BE2C (cell line): ENCODE measurements at regions not wholly inside any gene's neighbourhood (a gene's known extent, or its start where the extent isn't known, plus 50 kb on each side); places are given as distances from the start of the nearest gene placed in this dataset.

Experiments used
- DNase-seq: peaks from one replicate; pipeline ENCODE4 v3.0.0-alpha.2; 2020
- H3K27me3 ChIP-seq: fragments of 250-450 bp; sonication (Bioruptor Pico); 2 replicates; pipeline ENCODE4 v1.5.1; 2020; ENCODE audit warnings: mild to moderate bottlenecking
- H3K36me3 ChIP-seq: fragments of 250-450 bp; sonication (Bioruptor Pico); 2 replicates; pipeline ENCODE4 v1.5.1; 2020; ENCODE audit warnings: mild to moderate bottlenecking
- H3K4me1 ChIP-seq: fragments of 250-450 bp; sonication (Bioruptor Pico); 2 replicates; pipeline ENCODE4 v1.5.1; 2020
- H3K4me3 ChIP-seq: 2 replicates; pipeline ENCODE4 v1.5.1; 2011; ENCODE audit warnings: low read depth, low read length
- H3K9me3 ChIP-seq: fragments of 250-450 bp; sonication (Bioruptor Pico); 2 replicates; pipeline ENCODE4 v1.5.1; 2020
- TF ChIP-seq, protein P1 (sequence below): IDR thresholded peaks from 2 replicates; pipeline ENCODE4 v1.5.1; 2012; ENCODE audit warnings: mild to moderate bottlenecking, low read depth, low read length

- no peaks in the 10 kb centered on the region for H3K36me3 ChIP-seq
- peaks cover 41% of the 10 kb centered on the region for H3K4me1 ChIP-seq
- no peak overlapping the region for H3K4me3 ChIP-seq
- H3K27me3 ChIP-seq = no peaks in the 10 kb centered on the region
- no peaks in the 10 kb centered on the region for H3K9me3 ChIP-seq
- DNase-seq = no peak
- TF ChIP-seq, protein P1, sequence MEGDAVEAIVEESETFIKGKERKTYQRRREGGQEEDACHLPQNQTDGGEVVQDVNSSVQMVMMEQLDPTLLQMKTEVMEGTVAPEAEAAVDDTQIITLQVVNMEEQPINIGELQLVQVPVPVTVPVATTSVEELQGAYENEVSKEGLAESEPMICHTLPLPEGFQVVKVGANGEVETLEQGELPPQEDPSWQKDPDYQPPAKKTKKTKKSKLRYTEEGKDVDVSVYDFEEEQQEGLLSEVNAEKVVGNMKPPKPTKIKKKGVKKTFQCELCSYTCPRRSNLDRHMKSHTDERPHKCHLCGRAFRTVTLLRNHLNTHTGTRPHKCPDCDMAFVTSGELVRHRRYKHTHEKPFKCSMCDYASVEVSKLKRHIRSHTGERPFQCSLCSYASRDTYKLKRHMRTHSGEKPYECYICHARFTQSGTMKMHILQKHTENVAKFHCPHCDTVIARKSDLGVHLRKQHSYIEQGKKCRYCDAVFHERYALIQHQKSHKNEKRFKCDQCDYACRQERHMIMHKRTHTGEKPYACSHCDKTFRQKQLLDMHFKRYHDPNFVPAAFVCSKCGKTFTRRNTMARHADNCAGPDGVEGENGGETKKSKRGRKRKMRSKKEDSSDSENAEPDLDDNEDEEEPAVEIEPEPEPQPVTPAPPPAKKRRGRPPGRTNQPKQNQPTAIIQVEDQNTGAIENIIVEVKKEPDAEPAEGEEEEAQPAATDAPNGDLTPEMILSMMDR = no peak
These were observed 208.5 kb upstream of the ROPN1 start for GRCh38 chr3:124200407-124200806.

DNA sequence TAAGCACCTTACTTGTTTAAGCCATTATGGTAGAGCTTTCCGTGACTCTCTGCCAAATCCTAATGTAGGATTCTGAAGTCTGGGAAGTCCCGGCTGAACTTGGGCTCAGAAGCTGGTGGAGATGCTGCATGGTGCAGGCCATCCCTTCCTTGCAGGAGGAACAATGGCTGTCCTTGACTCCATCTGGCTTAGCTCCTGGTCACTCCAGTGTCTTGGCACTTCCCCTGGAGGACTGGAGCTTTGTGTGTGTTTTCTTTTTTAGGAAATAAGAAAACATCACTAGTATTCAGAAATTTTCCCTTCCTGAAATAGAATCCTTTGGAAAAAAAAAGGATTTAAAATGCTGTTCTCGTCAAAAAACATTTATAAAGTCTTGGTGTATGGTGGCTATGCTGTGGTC, 209.3 kb upstream of the ROPN1 start:
- H3K27me3 ChIP-seq = no peaks in the 10 kb centered on the region
- no peak for DNase-seq
- TF ChIP-seq, protein P1 = no peak
- no peaks in the 10 kb centered on the region for H3K36me3 ChIP-seq
- H3K4me1 ChIP-seq = peaks cover 41% of the 10 kb centered on the region
- H3K9me3 ChIP-seq = no peaks in the 10 kb centered on the region
- no peak overlapping the region for H3K4me3 ChIP-seq

DNA sequence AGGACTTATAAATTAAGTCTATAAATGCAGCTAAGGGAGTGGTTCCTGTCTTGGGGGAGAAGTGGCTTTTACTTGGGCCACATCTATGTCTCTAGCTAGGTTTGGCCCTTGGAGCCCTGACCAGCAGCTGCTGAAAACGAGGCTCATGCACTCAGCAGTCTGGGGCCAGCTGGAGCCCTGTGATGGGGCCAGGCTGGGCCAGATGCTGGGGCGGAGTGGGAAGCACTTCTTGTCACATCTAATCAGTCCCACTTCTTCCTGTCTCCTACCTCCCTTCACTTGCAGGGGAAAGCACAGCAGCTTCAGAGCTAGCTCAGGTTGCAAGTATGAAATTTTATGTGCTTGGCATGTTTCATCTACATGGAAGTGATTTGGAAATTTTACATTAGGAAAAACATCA, 209.9 kb upstream of the ROPN1 start:
- Histone ChIP-seq H3K9me3 (no peaks in the 10 kb centered on the region), H3K4me3 (no peak overlapping the region), H3K36me3 (no peaks in the 10 kb centered on the region), H3K27me3 (no peaks in the 10 kb centered on the region), H3K4me1 (peaks cover 41% of the 10 kb centered on the region)
- DNase-seq = peak; percentile 86
- TF ChIP-seq, protein P1 = no peak

DNA sequence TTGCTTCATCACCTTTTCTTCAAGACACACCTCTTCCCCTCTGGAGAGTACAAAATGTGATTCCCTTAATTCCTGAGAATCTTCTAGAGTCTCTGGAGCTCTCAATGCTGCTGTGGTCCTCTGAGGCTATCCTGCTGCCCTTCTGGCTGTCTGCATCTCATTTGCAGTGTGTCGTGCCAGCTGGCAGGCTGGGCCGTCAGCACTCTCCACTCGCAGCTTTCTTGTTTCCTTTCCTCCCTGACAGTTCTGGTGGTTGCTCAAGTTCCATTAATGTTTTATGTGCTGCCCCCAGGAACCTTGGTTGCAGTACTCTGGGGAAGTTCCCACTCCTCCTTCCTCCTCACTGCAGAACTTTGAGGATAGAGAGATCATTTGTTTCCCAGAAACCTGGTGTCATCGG, 210.8 kb upstream of the ROPN1 start:
- H3K4me3 ChIP-seq = peak overlapping the region; percentile 10; the same call in 1 of the 2 replicates
- peaks cover 5% of the 10 kb centered on the region; the same call in 1 of the 2 replicates for H3K36me3 ChIP-seq
- no peaks in the 10 kb centered on the region for H3K27me3 ChIP-seq
- H3K4me1 ChIP-seq = peaks cover 42% of the 10 kb centered on the region
- peak; percentile 57 for DNase-seq
- TF ChIP-seq, protein P1 = no peak
- H3K9me3 ChIP-seq = no peaks in the 10 kb centered on the region

DNA sequence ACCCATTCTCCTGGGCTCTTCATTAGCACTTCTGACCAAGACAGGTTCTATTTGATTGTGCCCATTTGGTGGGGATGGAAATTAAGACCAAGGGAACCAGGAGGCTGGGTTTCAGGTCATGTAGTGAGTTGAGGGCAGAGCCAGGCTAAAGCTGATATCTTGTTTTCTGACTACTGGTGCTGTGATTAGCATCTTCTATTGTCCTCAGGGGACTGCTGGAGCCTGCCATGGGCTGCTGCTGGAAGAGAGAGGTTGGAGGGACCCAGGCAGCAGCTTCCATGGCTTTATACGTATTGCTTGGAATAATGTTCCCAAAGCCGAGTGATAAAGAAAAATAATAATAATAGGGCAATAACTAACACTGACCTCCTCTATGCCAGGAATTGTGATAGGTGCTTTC, 211.4 kb upstream of the ROPN1 start:
- DNase-seq = peak; percentile 71
- Histone ChIP-seq H3K9me3 (no peaks in the 10 kb centered on the region), H3K36me3 (peaks cover 5% of the 10 kb centered on the region; the same call in 1 of the 2 replicates), H3K27me3 (no peaks in the 10 kb centered on the region), H3K4me3 (peak overlapping the region; percentile 15), H3K4me1 (peaks cover 47% of the 10 kb centered on the region)
- TF ChIP-seq, protein P1 = no peak

DNA sequence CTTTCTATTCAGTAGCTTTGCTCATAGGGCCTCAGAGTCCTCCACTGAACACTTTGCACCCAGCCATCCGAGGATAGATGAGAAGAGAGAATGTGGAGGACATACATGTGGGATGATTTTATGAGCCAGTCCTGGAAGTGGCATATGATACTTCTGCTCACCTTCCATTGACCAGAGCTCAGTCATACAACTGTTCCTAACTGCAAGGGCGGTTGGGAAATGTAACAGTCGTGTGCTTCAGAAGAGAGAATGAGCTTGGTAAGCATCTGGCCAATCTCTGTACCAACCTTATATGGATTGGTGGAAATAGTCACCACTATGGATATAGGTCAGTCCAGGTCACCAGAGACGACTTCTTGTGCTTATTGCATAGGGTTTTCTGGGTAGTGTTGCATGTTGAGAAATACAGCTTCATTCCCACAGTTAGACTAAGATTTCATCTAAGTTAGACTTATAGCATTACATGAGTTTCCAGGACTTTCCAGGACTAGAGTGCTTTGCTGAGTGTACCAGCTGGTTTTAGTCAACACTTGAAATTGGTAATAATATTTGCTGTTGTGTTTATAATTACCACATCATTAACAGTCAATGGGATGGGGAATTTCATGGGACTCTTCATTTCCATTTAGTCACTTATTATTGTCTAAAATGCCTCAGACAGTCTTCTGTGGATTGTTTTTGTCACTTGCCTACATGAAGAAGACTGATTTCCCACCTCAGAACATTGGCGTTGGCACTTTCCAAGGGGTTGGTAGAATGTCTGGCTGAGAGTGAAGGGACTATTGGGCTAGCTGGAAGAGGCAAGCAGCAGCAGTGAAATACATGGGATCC, 214.5 kb upstream of the ROPN1 start:
- H3K36me3 ChIP-seq = peaks cover 5% of the 10 kb centered on the region; the same call in 1 of the 2 replicates
- H3K4me1 ChIP-seq = peaks cover 38% of the 10 kb centered on the region
- H3K4me3 ChIP-seq = no peak overlapping the region
- no peaks in the 10 kb centered on the region for H3K27me3 ChIP-seq
- TF ChIP-seq, protein P1 = no peak
- DNase-seq = no peak
- no peaks in the 10 kb centered on the region for H3K9me3 ChIP-seq
